ENCODE measurements at regions not wholly inside any gene's neighbourhood (a gene's known extent, or its start where the extent isn't known, plus 50 kb on each side); places are given as distances from the start of the nearest gene placed in this dataset.

- no peak overlapping the region for H3K56ac ChIP-seq (replicated peaks; ENCODE audit: insufficient read length, low read depth, low read length)
- H2BK15ac ChIP-seq (ENCODE audit: low read length), result no peak overlapping the region
- no peak overlapping the region for H2BK20ac ChIP-seq (ENCODE audit: low read length)
- H2BK120ac ChIP-seq (replicated peaks; ENCODE audit: low read depth, low read length), result no peak overlapping the region
- H3K4ac ChIP-seq (replicated peaks; ENCODE audit: insufficient read length, low read depth, low read length), result no peak overlapping the region
- H3K9me3 ChIP-seq (ENCODE audit: insufficient read depth in 2 of 2, low read depth in 1 of 2, low read length in 1 of 2), result no peaks in the 10 kb centered on the region; a peak in 1 of 4 replicates
- no peak for DNase-seq (ENCODE audit: low read depth in 1 of 2, low spot score in 2 of 2)
- no peak overlapping the region for H2BK5ac ChIP-seq (ENCODE audit: low read depth, low read length)
- H3K79me1 ChIP-seq (ENCODE audit: low read depth, low read length), result no peaks in the 10 kb centered on the region
- no peak overlapping the region for H4K8ac ChIP-seq (ENCODE audit: extremely low read depth, insufficient read depth, low read length)
- H3K9ac ChIP-seq (replicated peaks in 1 of 4; ENCODE audit: extremely low read depth in 1 of 4, low read depth in 3 of 4, low read length in 3 of 4), result no peak overlapping the region
- H3K36me3 ChIP-seq (ENCODE audit: control insufficient read depth in 2 of 4, insufficient read depth in 4 of 4, low read length in 3 of 4), result no peaks in the 10 kb centered on the region
- H3K79me2 ChIP-seq (ENCODE audit: control insufficient read depth in 1 of 2, insufficient read depth in 2 of 2, low read length in 2 of 2), result no peaks in the 10 kb centered on the region
- FAIRE-seq, result no peak
- H3K27ac ChIP-seq (ENCODE audit: low read depth, low read length), result no peak overlapping the region
- no peak overlapping the region for H3K4me2 ChIP-seq (ENCODE audit: insufficient read depth in 1 of 2, low read depth in 2 of 2, low read length in 2 of 2)
- no peak overlapping the region for H3K4me3 ChIP-seq (ENCODE audit: extremely low read depth in 1 of 4, insufficient read depth in 2 of 4, low read depth in 3 of 4, low read length in 4 of 4)
- ChIA-PET CTCF (ENCODE audit: partially characterized antibody) (interaction anchor here (1.3 kb wide), 1 partner anchor 270 kb away, joined by 4 read pairs; no protein-coding TSS in a partner anchor), POLR2A (ENCODE audit: partially characterized antibody) (no interaction called here)
- WGBS, 2 experiments (ENCODE audit: extremely low coverage in 1 of 2, insufficient coverage in 1 of 2, insufficient read length in 1 of 2, insufficient replicate concordance in 2 of 2, low coverage in 1 of 2, low lambda C conversion rate in 2 of 2, missing lambda C conversion rate in 1 of 2), result 85% methylated on average over 3 of the region's 3 CpGs; no CpG with 5 or more reads in 1 of the 2 experiments
- no peak overlapping the region for H2AK5ac ChIP-seq (ENCODE audit: low read depth, low read length)
- no peaks in the 10 kb centered on the region; a peak in 1 of 7 replicates for H3K4me1 ChIP-seq (replicated peaks in 1 of 4; ENCODE audit: control insufficient read depth in 3 of 4, insufficient read depth in 4 of 4, low read length in 3 of 4)
- H4K20me1 ChIP-seq (replicated peaks in 1 of 2; ENCODE audit: control insufficient read depth in 1 of 2, insufficient read depth in 2 of 2, low read length in 2 of 2), result no peaks in the 10 kb centered on the region
- no peak overlapping the region for H3K14ac ChIP-seq (ENCODE audit: insufficient read length)
- H2AFZ ChIP-seq (ENCODE audit: low read length), result no peak overlapping the region
- no peak overlapping the region for H3K23ac ChIP-seq (ENCODE audit: insufficient read length)
- TF ChIP-seq MAFK (IDR thresholded peaks at IDR 0.05; ENCODE audit: low read depth, low read length), result no peak
- TF ChIP-seq HDAC6 (IDR thresholded peaks at IDR 0.05; ENCODE audit: low read depth, low read length), result no peak
- no peak for TF ChIP-seq PHF8 (conservative IDR thresholded peaks at IDR 0.05; ENCODE audit: low read depth, low read length)
- no peak for TF ChIP-seq GTF2F1 (IDR thresholded peaks at IDR 0.05; ENCODE audit: borderline replicate concordance, low read depth, low read length)
- no peak for TF ChIP-seq RAD21 (IDR thresholded peaks at IDR 0.05 in 1 of 2, conservative IDR thresholded peaks at IDR 0.05 in 1 of 2; ENCODE audit: low read depth in 2 of 2, low read length in 2 of 2)
- no peak for TF ChIP-seq KDM5A (IDR thresholded peaks at IDR 0.05; ENCODE audit: low read length)
- no peak for TF ChIP-seq CBX5 (IDR thresholded peaks at IDR 0.05; ENCODE audit: low read depth, low read length)
- no peak for TF ChIP-seq KDM1A (IDR thresholded peaks at IDR 0.05; ENCODE audit: borderline replicate concordance, low read length)
- no peak for TF ChIP-seq SP4 (IDR thresholded peaks at IDR 0.05; ENCODE audit: low read length)
- TF ChIP-seq CHD2 (IDR thresholded peaks at IDR 0.05; ENCODE audit: low read length), result no peak
- TF ChIP-seq TCF12 (IDR thresholded peaks at IDR 0.05; ENCODE audit: low read depth, low read length), result no peak
- TF ChIP-seq TBP (IDR thresholded peaks at IDR 0.05; ENCODE audit: low read depth, low read length), result no peak
- no peak for TF ChIP-seq SIRT6 (IDR thresholded peaks at IDR 0.05; ENCODE audit: low read length)
- TF ChIP-seq POLR2AphosphoS5 (IDR thresholded peaks at IDR 0.05; ENCODE audit: low read depth, low read length), result no peak
- no peak for TF ChIP-seq NRF1 (IDR thresholded peaks at IDR 0.05; ENCODE audit: low read depth, low read length)
- no peaks in the 10 kb centered on the region for H3K27me3 ChIP-seq (replicated peaks in 1 of 4; ENCODE audit: control insufficient read depth in 3 of 4, extremely low read depth in 1 of 4, insufficient read depth in 3 of 4, low read length in 3 of 4)
- H4K91ac ChIP-seq (replicated peaks; ENCODE audit: insufficient read length, low read length), result no peak overlapping the region
- H4K5ac ChIP-seq (ENCODE audit: insufficient read length, low read depth, low read length), result no peak overlapping the region
- no peaks in the 10 kb centered on the region for H3K23me2 ChIP-seq (ENCODE audit: low read depth, low read length)
- no peak overlapping the region for H3K18ac ChIP-seq (ENCODE audit: extremely low read depth, low read length)
- no peak overlapping the region for H2BK12ac ChIP-seq (ENCODE audit: low read depth, low read length)
Observed at GRCh38 chr13:76632401-76633044, 253.7 kb downstream of the KCTD12 start.

All from H1 (cell line).